Panc1 (cell line): ENCODE measurements at regions not wholly inside any gene's neighbourhood (a gene's known extent, or its start where the extent isn't known, plus 50 kb on each side); places are given as distances from the start of the nearest gene placed in this dataset.

Experiments
- ATAC-seq: fragments of 200-7000 bp; cut with Tn5 transposase; 2 replicates; pipeline ENCODE4 v1.9.1; 2020; ENCODE audit warnings: mild to moderate bottlenecking, moderate library complexity
- BruUV-seq: library from RNA; stranded (reverse); fragments of 400-500 nt; replicated peaks from 2 replicates; lab custom pipeline; 2021; lab: Mats Ljungman, UMichigan
- CTCF ChIA-PET: fragments of 300-600 bp; sonication (Branson Sonifier 250); formaldehyde crosslinking; loops from one replicate; lab custom pipeline; 2022; ENCODE audit warnings: antibody characterized with exemption; lab: Charles Lee
- POLR2A ChIA-PET: fragments of 300-600 bp; sonication (Branson Sonifier 250); formaldehyde crosslinking; loops from one replicate; lab custom pipeline; 2022; ENCODE audit warnings: antibody characterized with exemption; lab: Charles Lee
- DNase-seq: peaks from one replicate; pipeline ENCODE4 v3.0.0-alpha.2; 2010; ENCODE audit warnings: low read depth, low spot score
- H3K27ac ChIP-seq: 2 replicates; pipeline ENCODE4 v1.5.1; 2011; ENCODE audit warnings: mild to moderate bottlenecking, low read length, inconsistent platforms
- H3K27me3 ChIP-seq: fragments of 200-500 bp; sonication (Bioruptor generic); 2 replicates; pipeline ENCODE4 v1.6.0; 2014; ENCODE audit warnings: low read length, inconsistent platforms; ENCODE audit not compliant: control insufficient read depth, insufficient read depth
- H3K36me3 ChIP-seq: fragments of 200-500 bp; sonication (Bioruptor generic); 2 replicates; pipeline ENCODE4 v1.5.1; 2014; ENCODE audit warnings: inconsistent platforms, mild to moderate bottlenecking, low read length, moderate library complexity; ENCODE audit not compliant: control insufficient read depth, insufficient read depth
- H3K4me1 ChIP-seq: 2 replicates; pipeline ENCODE4 v1.5.1; 2011; ENCODE audit warnings: inconsistent platforms, mild to moderate bottlenecking, low read length, moderate library complexity; ENCODE audit not compliant: control insufficient read depth, insufficient read depth
- H3K4me3 ChIP-seq, 2 experiments: 2 replicates each; pipeline ENCODE4 v1.5.1; 2011 to 2012; ENCODE audit warnings: low read depth in 2 of 2, low read length in 2 of 2, mild to moderate bottlenecking in 2 of 2, inconsistent platforms in 1 of 2, moderate library complexity in 1 of 2
- H3K9me3 ChIP-seq: fragments of 200-500 bp; sonication (Bioruptor generic); 2 replicates; pipeline ENCODE4 v1.5.1; 2014; ENCODE audit warnings: low read depth, mild to moderate bottlenecking, inconsistent platforms, low read length, moderate library complexity; ENCODE audit not compliant: control insufficient read depth, insufficient read depth
- POLR2AphosphoS5 ChIP-seq: IDR thresholded peaks from 2 replicates; pipeline ENCODE4 v1.6.1; 2012; ENCODE audit warnings: mild to moderate bottlenecking, low read depth, low read length, moderate library complexity
- SIN3A ChIP-seq: IDR thresholded peaks from 2 replicates; pipeline ENCODE4 v1.6.1; 2012; ENCODE audit warnings: low read depth, mild to moderate bottlenecking, low read length, moderate library complexity, borderline replicate concordance; ENCODE audit not compliant: insufficient read depth
- TCF7L2 ChIP-seq: IDR thresholded peaks from 2 replicates; pipeline ENCODE4 v1.6.1; 2011; ENCODE audit warnings: mild to moderate bottlenecking, low read depth, low read length, inconsistent platforms
- in situ Hi-C: cut with HindIII; loops from 2 replicates; pipeline ENCODE4 v1.10.0; 2016; ENCODE audit warnings: low sequenced_read_pairs, low pct_unique_long_range_greater_than_20kb
- intact Hi-C: fragments of 100-400 bp; cut with micrococcal nuclease; formaldehyde crosslinking; loops from one replicate; pipeline ENCODE4 v1.10.0; 2022; ENCODE audit not compliant: unreplicated experiment
- TF ChIP-seq, protein P1 (sequence below): fragments of 450-650 bp; IDR thresholded peaks from 2 replicates; pipeline ENCODE4 v1.5.1; 2017; ENCODE audit warnings: mild to moderate bottlenecking
- TF ChIP-seq, protein P2 (sequence below), 2 experiments: IDR thresholded peaks; 2 replicates each; pipeline ENCODE4 v1.6.1; 2011 to 2012; ENCODE audit warnings: low read depth in 2 of 2, control low read depth in 1 of 2, low read length in 1 of 2, mild to moderate bottlenecking in 1 of 2, moderate library complexity in 1 of 2; ENCODE audit not compliant: insufficient read depth in 1 of 2

DNA sequence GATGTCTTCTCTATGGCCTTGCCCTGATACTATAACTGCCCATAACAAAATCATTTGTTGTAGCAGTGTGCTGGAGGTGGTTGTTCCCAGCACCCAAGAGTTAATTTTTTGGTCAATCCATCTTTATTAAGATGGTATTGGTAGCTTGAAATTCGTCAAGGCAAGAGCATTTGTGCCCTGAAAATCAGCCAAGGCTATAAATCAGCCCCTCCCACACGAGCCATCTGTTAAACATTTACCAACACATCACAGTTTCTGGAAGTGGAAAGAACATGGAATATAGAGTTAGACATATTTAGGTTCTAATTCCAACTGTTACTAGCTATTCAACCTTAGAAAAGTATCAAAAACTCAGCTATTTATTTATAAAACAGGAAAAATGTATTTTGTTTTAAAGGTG is 888.4 kb upstream of the GJE1 start:
- TF ChIP-seq TCF7L2 (no peak), SIN3A (no peak), POLR2AphosphoS5 (no peak)
- TF ChIP-seq, protein P1, sequence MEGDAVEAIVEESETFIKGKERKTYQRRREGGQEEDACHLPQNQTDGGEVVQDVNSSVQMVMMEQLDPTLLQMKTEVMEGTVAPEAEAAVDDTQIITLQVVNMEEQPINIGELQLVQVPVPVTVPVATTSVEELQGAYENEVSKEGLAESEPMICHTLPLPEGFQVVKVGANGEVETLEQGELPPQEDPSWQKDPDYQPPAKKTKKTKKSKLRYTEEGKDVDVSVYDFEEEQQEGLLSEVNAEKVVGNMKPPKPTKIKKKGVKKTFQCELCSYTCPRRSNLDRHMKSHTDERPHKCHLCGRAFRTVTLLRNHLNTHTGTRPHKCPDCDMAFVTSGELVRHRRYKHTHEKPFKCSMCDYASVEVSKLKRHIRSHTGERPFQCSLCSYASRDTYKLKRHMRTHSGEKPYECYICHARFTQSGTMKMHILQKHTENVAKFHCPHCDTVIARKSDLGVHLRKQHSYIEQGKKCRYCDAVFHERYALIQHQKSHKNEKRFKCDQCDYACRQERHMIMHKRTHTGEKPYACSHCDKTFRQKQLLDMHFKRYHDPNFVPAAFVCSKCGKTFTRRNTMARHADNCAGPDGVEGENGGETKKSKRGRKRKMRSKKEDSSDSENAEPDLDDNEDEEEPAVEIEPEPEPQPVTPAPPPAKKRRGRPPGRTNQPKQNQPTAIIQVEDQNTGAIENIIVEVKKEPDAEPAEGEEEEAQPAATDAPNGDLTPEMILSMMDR = no peak
- TF ChIP-seq, protein P2, sequence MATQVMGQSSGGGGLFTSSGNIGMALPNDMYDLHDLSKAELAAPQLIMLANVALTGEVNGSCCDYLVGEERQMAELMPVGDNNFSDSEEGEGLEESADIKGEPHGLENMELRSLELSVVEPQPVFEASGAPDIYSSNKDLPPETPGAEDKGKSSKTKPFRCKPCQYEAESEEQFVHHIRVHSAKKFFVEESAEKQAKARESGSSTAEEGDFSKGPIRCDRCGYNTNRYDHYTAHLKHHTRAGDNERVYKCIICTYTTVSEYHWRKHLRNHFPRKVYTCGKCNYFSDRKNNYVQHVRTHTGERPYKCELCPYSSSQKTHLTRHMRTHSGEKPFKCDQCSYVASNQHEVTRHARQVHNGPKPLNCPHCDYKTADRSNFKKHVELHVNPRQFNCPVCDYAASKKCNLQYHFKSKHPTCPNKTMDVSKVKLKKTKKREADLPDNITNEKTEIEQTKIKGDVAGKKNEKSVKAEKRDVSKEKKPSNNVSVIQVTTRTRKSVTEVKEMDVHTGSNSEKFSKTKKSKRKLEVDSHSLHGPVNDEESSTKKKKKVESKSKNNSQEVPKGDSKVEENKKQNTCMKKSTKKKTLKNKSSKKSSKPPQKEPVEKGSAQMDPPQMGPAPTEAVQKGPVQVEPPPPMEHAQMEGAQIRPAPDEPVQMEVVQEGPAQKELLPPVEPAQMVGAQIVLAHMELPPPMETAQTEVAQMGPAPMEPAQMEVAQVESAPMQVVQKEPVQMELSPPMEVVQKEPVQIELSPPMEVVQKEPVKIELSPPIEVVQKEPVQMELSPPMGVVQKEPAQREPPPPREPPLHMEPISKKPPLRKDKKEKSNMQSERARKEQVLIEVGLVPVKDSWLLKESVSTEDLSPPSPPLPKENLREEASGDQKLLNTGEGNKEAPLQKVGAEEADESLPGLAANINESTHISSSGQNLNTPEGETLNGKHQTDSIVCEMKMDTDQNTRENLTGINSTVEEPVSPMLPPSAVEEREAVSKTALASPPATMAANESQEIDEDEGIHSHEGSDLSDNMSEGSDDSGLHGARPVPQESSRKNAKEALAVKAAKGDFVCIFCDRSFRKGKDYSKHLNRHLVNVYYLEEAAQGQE (IDR thresholded peaks at IDR 0.05; ENCODE audit: insufficient read depth in 1 of 2, low read depth in 2 of 2, low read length in 1 of 2) = no peak
- ATAC-seq = no peak
- Histone ChIP-seq H3K4me3 (no peak overlapping the region), H3K4me1 (no peaks in the 10 kb centered on the region), H3K36me3 (no peaks in the 10 kb centered on the region), H3K27me3 (no peaks in the 10 kb centered on the region), H3K9me3 (no peaks in the 10 kb centered on the region), H3K27ac (no peak overlapping the region)
- in situ Hi-C loops (no loop called here), intact Hi-C loops (no loop called here)
- POLR2A ChIA-PET = no interaction called here
- CTCF ChIA-PET = no interaction called here
- no TSS peak for BruUV-seq
- DNase-seq = no peak

DNA sequence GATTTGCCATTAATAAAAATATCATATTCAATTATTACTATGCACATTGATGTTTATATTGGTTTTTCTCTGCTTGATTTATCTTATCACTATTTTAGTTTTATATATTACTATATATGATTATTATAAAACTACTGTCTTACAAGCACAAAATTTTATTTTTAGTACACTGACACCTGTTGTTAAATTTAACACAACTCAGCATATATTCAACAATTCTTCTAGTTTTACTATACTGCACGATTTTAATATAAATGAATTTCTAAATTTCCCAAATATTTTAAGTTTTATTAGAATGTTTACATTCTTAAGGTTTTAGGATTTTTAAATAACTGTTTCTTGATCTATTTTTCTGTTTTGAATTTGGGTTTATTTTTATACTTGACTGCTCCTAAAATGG is 889.8 kb upstream of the GJE1 start:
- no peak for TF ChIP-seq TCF7L2
- no peak for TF ChIP-seq POLR2AphosphoS5
- TF ChIP-seq, protein P2 (IDR thresholded peaks at IDR 0.05; ENCODE audit: insufficient read depth in 1 of 2, low read depth in 2 of 2, low read length in 1 of 2) = no peak
- TF ChIP-seq, protein P1 = no peak
- TF ChIP-seq SIN3A = no peak
- in situ Hi-C loops (no loop called here), intact Hi-C loops (no loop called here)
- no peaks in the 10 kb centered on the region for H3K4me1 ChIP-seq
- no TSS peak for BruUV-seq
- no peaks in the 10 kb centered on the region for H3K27me3 ChIP-seq
- no peaks in the 10 kb centered on the region for H3K9me3 ChIP-seq
- DNase-seq = no peak
- no peak for ATAC-seq
- H3K36me3 ChIP-seq = no peaks in the 10 kb centered on the region
- no peak overlapping the region for H3K27ac ChIP-seq
- ChIA-PET CTCF (no interaction called here), POLR2A (no interaction called here)
- no peak overlapping the region for H3K4me3 ChIP-seq
